ENCODE measurements at regions not wholly inside any gene's neighbourhood (a gene's known extent, or its start where the extent isn't known, plus 50 kb on each side); places are given as distances from the start of the nearest gene placed in this dataset.

DNA sequence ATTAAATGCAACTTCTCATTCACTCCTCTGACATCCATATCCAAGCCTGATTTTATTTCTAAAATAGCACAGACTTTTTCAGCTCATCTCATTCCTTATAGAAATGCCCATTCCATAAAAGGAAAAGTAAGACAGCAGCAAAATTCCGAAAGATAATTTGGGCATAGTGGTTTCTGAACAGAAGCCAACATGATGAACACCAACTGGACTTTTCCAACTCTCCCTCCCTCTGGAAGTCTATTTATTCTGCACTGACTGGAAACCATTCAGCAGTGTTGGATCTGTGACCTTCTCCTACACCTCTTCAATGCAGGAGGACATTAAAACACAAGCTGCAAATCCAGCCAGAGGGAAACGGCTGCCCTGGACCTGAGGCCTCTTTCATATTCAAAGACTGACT is 306.2 kb upstream of the NT5E start:
- TF ChIP-seq, protein P1, sequence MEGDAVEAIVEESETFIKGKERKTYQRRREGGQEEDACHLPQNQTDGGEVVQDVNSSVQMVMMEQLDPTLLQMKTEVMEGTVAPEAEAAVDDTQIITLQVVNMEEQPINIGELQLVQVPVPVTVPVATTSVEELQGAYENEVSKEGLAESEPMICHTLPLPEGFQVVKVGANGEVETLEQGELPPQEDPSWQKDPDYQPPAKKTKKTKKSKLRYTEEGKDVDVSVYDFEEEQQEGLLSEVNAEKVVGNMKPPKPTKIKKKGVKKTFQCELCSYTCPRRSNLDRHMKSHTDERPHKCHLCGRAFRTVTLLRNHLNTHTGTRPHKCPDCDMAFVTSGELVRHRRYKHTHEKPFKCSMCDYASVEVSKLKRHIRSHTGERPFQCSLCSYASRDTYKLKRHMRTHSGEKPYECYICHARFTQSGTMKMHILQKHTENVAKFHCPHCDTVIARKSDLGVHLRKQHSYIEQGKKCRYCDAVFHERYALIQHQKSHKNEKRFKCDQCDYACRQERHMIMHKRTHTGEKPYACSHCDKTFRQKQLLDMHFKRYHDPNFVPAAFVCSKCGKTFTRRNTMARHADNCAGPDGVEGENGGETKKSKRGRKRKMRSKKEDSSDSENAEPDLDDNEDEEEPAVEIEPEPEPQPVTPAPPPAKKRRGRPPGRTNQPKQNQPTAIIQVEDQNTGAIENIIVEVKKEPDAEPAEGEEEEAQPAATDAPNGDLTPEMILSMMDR (IDR thresholded peaks at IDR 0.05; ENCODE audit: insufficient read depth, low read depth, low read length): no peak
- TF ChIP-seq EZH2 (IDR thresholded peaks at IDR 0.05; ENCODE audit: insufficient read depth, low read length): no peak
